PC-9 (cell line): ENCODE measurements at regions not wholly inside any gene's neighbourhood (a gene's known extent, or its start where the extent isn't known, plus 50 kb on each side); places are given as distances from the start of the nearest gene placed in this dataset.

Experiments
- BruUV-seq: library from RNA; stranded (reverse); fragments of 400-500 nt; replicated peaks from 2 replicates; lab custom pipeline; 2021; lab: Mats Ljungman, UMichigan
- CTCF ChIA-PET: fragments of 300-600 bp; sonication (Branson Sonifier 250); formaldehyde crosslinking; loops from one replicate; lab custom pipeline; 2022; ENCODE audit warnings: antibody characterized with exemption; lab: Charles Lee
- POLR2A ChIA-PET: fragments of 300-600 bp; sonication (Branson Sonifier 250); formaldehyde crosslinking; loops from one replicate; lab custom pipeline; 2022; ENCODE audit warnings: antibody characterized with exemption; ENCODE audit not compliant: unreplicated experiment; lab: Charles Lee
- DNase-seq, 2 experiments: peaks; one replicate each; pipeline versions ENCODE4 v3.0.0 to v3.0.0-alpha.2; 2015 to 2022; ENCODE audit warnings: mixed read lengths in 1 of 2
- H2AFZ ChIP-seq: fragments of 200-600 bp; sonication (generic); 2 replicates; pipeline ENCODE4 v1.8.1; 2017; ENCODE audit warnings: antibody characterized with exemption
- H3F3A ChIP-seq: fragments of 200-600 bp; sonication (generic); 2 replicates; pipeline ENCODE4 v1.8.1; 2017; ENCODE audit warnings: antibody characterized with exemption, mild to moderate bottlenecking, low read depth; ENCODE audit not compliant: insufficient read depth
- H3K27ac ChIP-seq: fragments of 200-600 bp; sonication (generic); 2 replicates; pipeline ENCODE4 v1.6.1; 2016; ENCODE audit warnings: mixed run types
- H3K27me3 ChIP-seq: fragments of 200-600 bp; sonication (generic); 2 replicates; pipeline ENCODE4 v1.6.1; 2016; ENCODE audit warnings: low read depth, mixed run types; ENCODE audit not compliant: insufficient read depth
- H3K36me3 ChIP-seq: fragments of 200-600 bp; sonication (generic); 2 replicates; pipeline ENCODE4 v1.6.1; 2016; ENCODE audit warnings: low read depth, mixed run types
- H3K4me1 ChIP-seq: fragments of 200-600 bp; sonication (generic); replicated peaks from 2 replicates; pipeline ENCODE4 v1.6.1; 2016; ENCODE audit warnings: mixed run types; ENCODE audit not compliant: insufficient read depth
- H3K4me2 ChIP-seq: fragments of 200-600 bp; sonication (generic); 2 replicates; pipeline ENCODE4 v1.6.1; 2017; ENCODE audit warnings: mixed run types
- H3K4me3 ChIP-seq: fragments of 200-600 bp; sonication (generic); 2 replicates; pipeline ENCODE4 v1.6.1; 2016; ENCODE audit warnings: mixed run types
- H3K79me2 ChIP-seq: fragments of 200-600 bp; sonication (generic); 2 replicates; pipeline ENCODE4 v1.6.1; 2017; ENCODE audit warnings: low read depth, mixed run types
- H3K9me2 ChIP-seq: fragments of 200-600 bp; sonication (generic); 2 replicates; pipeline ENCODE4 v1.8.1; 2017; ENCODE audit warnings: mild to moderate bottlenecking; ENCODE audit not compliant: insufficient read depth
- H3K9me3 ChIP-seq: fragments of 200-600 bp; sonication (generic); 2 replicates; pipeline ENCODE4 v1.8.1; 2016; ENCODE audit warnings: low read depth; ENCODE audit not compliant: insufficient read depth
- H4K20me1 ChIP-seq: fragments of 200-600 bp; sonication (generic); 2 replicates; pipeline ENCODE4 v1.8.1; 2017; ENCODE audit not compliant: insufficient read depth
- EZH2 ChIP-seq: fragments of 200-600 bp; sonication (generic); IDR thresholded peaks from 2 replicates; pipeline ENCODE4 v1.8.0; 2017; ENCODE audit warnings: antibody characterized with exemption, low read depth
- intact Hi-C: fragments of 100-400 bp; cut with micrococcal nuclease; formaldehyde crosslinking; loops from one replicate; pipeline ENCODE4 v1.10.0; 2022; ENCODE audit not compliant: unreplicated experiment
- TF ChIP-seq, protein P1 (sequence below): fragments of 200-600 bp; sonication (generic); conservative IDR thresholded peaks from 2 replicates; pipeline ENCODE4 v1.6.1; 2017; ENCODE audit warnings: mixed run types, antibody characterized with exemption, mild to moderate bottlenecking, moderate library complexity

DNA sequence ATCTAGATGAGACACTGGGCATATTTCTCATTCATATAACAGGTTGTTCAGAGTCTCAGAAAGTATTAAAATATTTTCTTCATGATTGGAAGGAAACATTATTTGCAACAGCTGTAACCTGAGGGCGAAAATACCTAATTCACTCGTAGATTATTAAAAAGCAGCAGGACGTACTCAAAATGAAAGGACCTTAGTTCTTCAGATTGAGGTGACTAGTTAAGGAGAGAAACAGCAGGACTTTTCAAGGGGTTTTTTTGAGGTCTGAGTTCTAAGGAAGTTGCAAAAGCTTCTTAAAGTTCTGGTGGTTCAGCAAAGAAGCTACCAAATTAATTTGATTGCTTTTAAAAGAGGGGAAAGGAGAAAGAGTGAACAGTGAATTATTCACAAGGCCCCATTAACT lies 174.9 kb downstream of the TMEM161B start:
- intact Hi-C loops, result no loop called here
- peaks cover 12% of the 10 kb centered on the region for H3K4me1 ChIP-seq
- TF ChIP-seq, protein P1, sequence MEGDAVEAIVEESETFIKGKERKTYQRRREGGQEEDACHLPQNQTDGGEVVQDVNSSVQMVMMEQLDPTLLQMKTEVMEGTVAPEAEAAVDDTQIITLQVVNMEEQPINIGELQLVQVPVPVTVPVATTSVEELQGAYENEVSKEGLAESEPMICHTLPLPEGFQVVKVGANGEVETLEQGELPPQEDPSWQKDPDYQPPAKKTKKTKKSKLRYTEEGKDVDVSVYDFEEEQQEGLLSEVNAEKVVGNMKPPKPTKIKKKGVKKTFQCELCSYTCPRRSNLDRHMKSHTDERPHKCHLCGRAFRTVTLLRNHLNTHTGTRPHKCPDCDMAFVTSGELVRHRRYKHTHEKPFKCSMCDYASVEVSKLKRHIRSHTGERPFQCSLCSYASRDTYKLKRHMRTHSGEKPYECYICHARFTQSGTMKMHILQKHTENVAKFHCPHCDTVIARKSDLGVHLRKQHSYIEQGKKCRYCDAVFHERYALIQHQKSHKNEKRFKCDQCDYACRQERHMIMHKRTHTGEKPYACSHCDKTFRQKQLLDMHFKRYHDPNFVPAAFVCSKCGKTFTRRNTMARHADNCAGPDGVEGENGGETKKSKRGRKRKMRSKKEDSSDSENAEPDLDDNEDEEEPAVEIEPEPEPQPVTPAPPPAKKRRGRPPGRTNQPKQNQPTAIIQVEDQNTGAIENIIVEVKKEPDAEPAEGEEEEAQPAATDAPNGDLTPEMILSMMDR, result no peak
- TF ChIP-seq EZH2, result no peak
- H3K4me3 ChIP-seq, result no peak overlapping the region
- H3K4me2 ChIP-seq, result no peak overlapping the region
- BruUV-seq, result no TSS peak
- no peak overlapping the region for H3K27ac ChIP-seq
- CTCF ChIA-PET, result no interaction called here
- no peaks in the 10 kb centered on the region for H3K9me2 ChIP-seq
- H4K20me1 ChIP-seq, result no peaks in the 10 kb centered on the region
- no peaks in the 10 kb centered on the region for H3K36me3 ChIP-seq
- POLR2A ChIA-PET, result no interaction called here
- no peak overlapping the region for H2AFZ ChIP-seq
- H3K79me2 ChIP-seq, result no peaks in the 10 kb centered on the region
- H3K27me3 ChIP-seq, result no peaks in the 10 kb centered on the region
- H3F3A ChIP-seq, result no peaks in the 10 kb centered on the region
- H3K9me3 ChIP-seq, result no peaks in the 10 kb centered on the region
- DNase-seq, result no peak

DNA sequence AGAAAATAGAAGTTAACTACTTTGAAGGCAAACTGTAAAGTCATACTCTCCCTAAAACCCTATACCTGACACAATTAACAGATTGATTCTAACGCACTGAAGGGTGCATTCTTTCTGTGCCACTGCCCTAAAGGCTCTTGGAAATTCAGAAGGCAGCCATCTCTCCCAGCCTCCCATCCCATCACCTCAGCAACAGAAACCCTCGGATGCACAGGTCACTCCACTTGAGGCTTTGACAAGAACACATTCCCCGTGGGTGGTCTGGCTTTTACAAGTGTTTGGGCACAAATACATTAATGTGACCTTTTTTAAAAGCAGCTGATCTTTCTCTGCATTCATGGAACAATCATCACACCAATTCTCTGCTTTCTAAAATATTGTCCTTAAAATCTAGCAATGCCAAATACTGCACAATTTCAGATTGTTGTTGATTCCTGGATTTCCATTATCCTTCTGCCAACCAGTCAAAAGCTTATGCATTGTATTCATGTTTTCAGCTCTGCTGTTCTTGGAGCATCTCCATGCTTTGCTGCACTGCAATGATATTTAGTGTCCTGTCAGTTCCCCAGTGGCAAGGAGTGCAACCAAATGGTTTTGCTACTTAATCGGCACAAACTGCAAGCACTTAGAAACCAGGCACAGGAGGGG lies 175.6 kb downstream of the TMEM161B start:
- Histone ChIP-seq H3K79me2 (no peaks in the 10 kb centered on the region), H3K36me3 (no peaks in the 10 kb centered on the region), H3K9me2 (no peaks in the 10 kb centered on the region), H2AFZ (no peak overlapping the region), H4K20me1 (no peaks in the 10 kb centered on the region), H3K27me3 (no peaks in the 10 kb centered on the region), H3K4me1 (peaks cover 12% of the 10 kb centered on the region), H3F3A (no peaks in the 10 kb centered on the region), H3K4me2 (no peak overlapping the region), H3K27ac (no peak overlapping the region), H3K9me3 (no peaks in the 10 kb centered on the region), H3K4me3 (no peak overlapping the region)
- intact Hi-C loops, result no loop called here
- no TSS peak for BruUV-seq
- ChIA-PET POLR2A (no interaction called here), CTCF (no interaction called here)
- DNase-seq, result no peak
- TF ChIP-seq, protein P1, result no peak
- TF ChIP-seq EZH2, result no peak

DNA sequence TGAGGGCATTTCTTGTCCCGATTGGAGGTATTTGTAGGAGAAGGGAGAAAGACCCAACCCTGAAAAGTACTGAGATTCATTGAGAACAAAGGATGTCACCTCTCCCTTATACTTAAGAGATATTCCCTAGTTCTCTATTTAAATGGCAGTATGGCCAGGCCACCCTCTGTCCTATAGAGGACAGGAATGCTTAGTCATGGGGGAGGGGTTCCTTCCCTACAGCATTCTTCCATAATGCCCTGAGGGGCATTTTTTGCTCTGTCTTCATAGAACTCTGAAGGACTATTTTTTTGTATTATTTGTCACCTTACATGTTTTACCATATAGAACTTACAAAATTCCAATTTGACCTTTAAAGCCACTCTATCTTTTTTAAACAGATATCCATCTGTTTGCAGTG lies 176.3 kb downstream of the TMEM161B start:
- Histone ChIP-seq H3K27me3 (no peaks in the 10 kb centered on the region), H3K79me2 (no peaks in the 10 kb centered on the region), H3K4me1 (peaks cover 12% of the 10 kb centered on the region), H2AFZ (peak overlapping the region; percentile 61), H3K27ac (no peak overlapping the region), H4K20me1 (no peaks in the 10 kb centered on the region), H3K9me2 (no peaks in the 10 kb centered on the region), H3K4me2 (peak overlapping the region; percentile 12), H3K9me3 (no peaks in the 10 kb centered on the region), H3F3A (no peaks in the 10 kb centered on the region), H3K4me3 (no peak overlapping the region), H3K36me3 (no peaks in the 10 kb centered on the region)
- peak; percentile 42 to 50 for DNase-seq
- CTCF ChIA-PET, result no interaction called here
- no TSS peak for BruUV-seq
- TF ChIP-seq EZH2, result no peak
- TF ChIP-seq, protein P1, result no peak
- POLR2A ChIA-PET, result no interaction called here
- intact Hi-C loops, result no loop called here
